CD4-positive, alpha-beta T cell treated with Interleukin-6 at 100 ng/mL for 8 hours (primary cell): ENCODE measurements at regions not wholly inside any gene's neighbourhood (a gene's known extent, or its start where the extent isn't known, plus 50 kb on each side); places are given as distances from the start of the nearest gene placed in this dataset.
"Not testable (repeated sequence)": the region's sequence is repeated elsewhere in the genome, so short reads cannot be mapped to it uniquely, and the experiment has no call there.

Experiments
- DNase-seq: peaks from one replicate; pipeline ENCODE4 v3.0.0-alpha.2; 2020; ENCODE audit warnings: mixed read lengths, low spot score

- no peak for DNase-seq
Measured at GRCh38 chr9:29220596-29221251, 1647.4 kb upstream of the C9orf72 start.

- no peak for DNase-seq
Measured at GRCh38 chr9:29228558-29228957, 1655.3 kb upstream of the C9orf72 start.

- DNase-seq: no peak
Measured at GRCh38 chr9:29230931-29231330, 1657.7 kb upstream of the C9orf72 start.

- DNase-seq: no peak
Measured at GRCh38 chr9:29233193-29233592, 1659.9 kb upstream of the C9orf72 start.

- no peak for DNase-seq
Measured at GRCh38 chr9:29241320-29241719, 1668.0 kb upstream of the C9orf72 start.

GRCh38 chr9:29245351-29245750 lies 1672.1 kb upstream of the C9orf72 start:
- no peak for DNase-seq

- DNase-seq: not testable (repeated sequence)
Measured at GRCh38 chr9:29270400-29270799, 1697.1 kb upstream of the C9orf72 start.

- no peak for DNase-seq
Measured at GRCh38 chr9:29282121-29282520, 1708.8 kb upstream of the C9orf72 start.

GRCh38 chr9:29285818-29286217 lies 1712.5 kb upstream of the C9orf72 start:
- no peak for DNase-seq

GRCh38 chr9:29289365-29289764 lies 1716.1 kb upstream of the C9orf72 start:
- no peak for DNase-seq

- no peak for DNase-seq
Measured at GRCh38 chr9:29290516-29290915, 1717.2 kb upstream of the C9orf72 start.

GRCh38 chr9:29297592-29297991 lies 1724.3 kb upstream of the C9orf72 start:
- no peak for DNase-seq

- no peak for DNase-seq
Measured at GRCh38 chr9:29311221-29311620, 1737.9 kb upstream of the C9orf72 start.

- DNase-seq: no peak
Measured at GRCh38 chr9:29312327-29312726, 1739.0 kb upstream of the C9orf72 start.

GRCh38 chr9:29319736-29320513 lies 1746.6 kb upstream of the C9orf72 start:
- DNase-seq: no peak

GRCh38 chr9:29322240-29322639 lies 1749.0 kb upstream of the C9orf72 start:
- DNase-seq: no peak

GRCh38 chr9:29325894-29326293 lies 1752.6 kb upstream of the C9orf72 start:
- no peak for DNase-seq

- DNase-seq: no peak
Measured at GRCh38 chr9:29332789-29333188, 1759.5 kb upstream of the C9orf72 start.

- no peak for DNase-seq
Measured at GRCh38 chr9:29336281-29336680, 1763.0 kb upstream of the C9orf72 start.

- no peak for DNase-seq
Measured at GRCh38 chr9:29339387-29339786, 1766.1 kb upstream of the C9orf72 start.

- DNase-seq: no peak
Measured at GRCh38 chr9:29348999-29349398, 1775.7 kb upstream of the C9orf72 start.

GRCh38 chr9:29389421-29389820 lies 1816.1 kb upstream of the C9orf72 start:
- DNase-seq: no peak

GRCh38 chr9:29390859-29391258 lies 1817.6 kb upstream of the C9orf72 start:
- no peak for DNase-seq

GRCh38 chr9:29393064-29393463 lies 1819.8 kb upstream of the C9orf72 start:
- DNase-seq: no peak
